ENCODE measurements at regions not wholly inside any gene's neighbourhood (a gene's known extent, or its start where the extent isn't known, plus 50 kb on each side); places are given as distances from the start of the nearest gene placed in this dataset.

- Histone ChIP-seq H3K4me3 (replicated peaks in 1 of 3; ENCODE audit: insufficient read depth in 1 of 3, low read depth in 2 of 3, low read length in 3 of 3) (no peak overlapping the region), H3K27ac (ENCODE audit: extremely low read length, insufficient read depth, low read length) (no peak overlapping the region), H3K9me3 (ENCODE audit: low read length) (no peaks in the 10 kb centered on the region), H3K4me1 (ENCODE audit: insufficient read depth, low read length) (no peaks in the 10 kb centered on the region), H3K79me2 (ENCODE audit: insufficient read depth, low read length) (no peaks in the 10 kb centered on the region), H3K4me2 (ENCODE audit: low read depth, low read length) (no peak overlapping the region), H3K27me3 (ENCODE audit: control insufficient read depth in 1 of 2, insufficient read depth in 2 of 2, low read length in 2 of 2) (no peaks in the 10 kb centered on the region), H2AFZ (ENCODE audit: low read length) (no peak overlapping the region), H3K9ac (ENCODE audit: insufficient read depth, low read depth, low read length) (no peak overlapping the region), H4K20me1 (ENCODE audit: insufficient read depth, low read length) (no peaks in the 10 kb centered on the region), H3K36me3 (replicated peaks in 1 of 2; ENCODE audit: control insufficient read depth in 1 of 2, insufficient read depth in 2 of 2, low read length in 2 of 2) (no peaks in the 10 kb centered on the region)
- FAIRE-seq (no peak), DNase-seq (ENCODE audit: low spot score) (no peak), ATAC-seq (no peak)
- no TSS peak for BruUV-seq (replicated peaks)
- CTCF ChIA-PET (ENCODE audit: low intra/inter-chr PET ratio, low total read pairs) = no interaction called here
- in situ Hi-C loops (cut with HindIII; ENCODE audit: extremely low pct_ligation_motif_present, low pct_unique_long_range_greater_than_20kb) = no loop called here
- no peak for TF ChIP-seq ZNF572 (CRISPR knock-in tag; IDR thresholded peaks at IDR 0.05)
- TF ChIP-seq, protein P1, sequence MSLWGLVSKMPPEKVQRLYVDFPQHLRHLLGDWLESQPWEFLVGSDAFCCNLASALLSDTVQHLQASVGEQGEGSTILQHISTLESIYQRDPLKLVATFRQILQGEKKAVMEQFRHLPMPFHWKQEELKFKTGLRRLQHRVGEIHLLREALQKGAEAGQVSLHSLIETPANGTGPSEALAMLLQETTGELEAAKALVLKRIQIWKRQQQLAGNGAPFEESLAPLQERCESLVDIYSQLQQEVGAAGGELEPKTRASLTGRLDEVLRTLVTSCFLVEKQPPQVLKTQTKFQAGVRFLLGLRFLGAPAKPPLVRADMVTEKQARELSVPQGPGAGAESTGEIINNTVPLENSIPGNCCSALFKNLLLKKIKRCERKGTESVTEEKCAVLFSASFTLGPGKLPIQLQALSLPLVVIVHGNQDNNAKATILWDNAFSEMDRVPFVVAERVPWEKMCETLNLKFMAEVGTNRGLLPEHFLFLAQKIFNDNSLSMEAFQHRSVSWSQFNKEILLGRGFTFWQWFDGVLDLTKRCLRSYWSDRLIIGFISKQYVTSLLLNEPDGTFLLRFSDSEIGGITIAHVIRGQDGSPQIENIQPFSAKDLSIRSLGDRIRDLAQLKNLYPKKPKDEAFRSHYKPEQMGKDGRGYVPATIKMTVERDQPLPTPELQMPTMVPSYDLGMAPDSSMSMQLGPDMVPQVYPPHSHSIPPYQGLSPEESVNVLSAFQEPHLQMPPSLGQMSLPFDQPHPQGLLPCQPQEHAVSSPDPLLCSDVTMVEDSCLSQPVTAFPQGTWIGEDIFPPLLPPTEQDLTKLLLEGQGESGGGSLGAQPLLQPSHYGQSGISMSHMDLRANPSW (CRISPR knock-in tag; IDR thresholded peaks at IDR 0.05; ENCODE audit: borderline replicate concordance) = no peak
- TF ChIP-seq, protein P2, sequence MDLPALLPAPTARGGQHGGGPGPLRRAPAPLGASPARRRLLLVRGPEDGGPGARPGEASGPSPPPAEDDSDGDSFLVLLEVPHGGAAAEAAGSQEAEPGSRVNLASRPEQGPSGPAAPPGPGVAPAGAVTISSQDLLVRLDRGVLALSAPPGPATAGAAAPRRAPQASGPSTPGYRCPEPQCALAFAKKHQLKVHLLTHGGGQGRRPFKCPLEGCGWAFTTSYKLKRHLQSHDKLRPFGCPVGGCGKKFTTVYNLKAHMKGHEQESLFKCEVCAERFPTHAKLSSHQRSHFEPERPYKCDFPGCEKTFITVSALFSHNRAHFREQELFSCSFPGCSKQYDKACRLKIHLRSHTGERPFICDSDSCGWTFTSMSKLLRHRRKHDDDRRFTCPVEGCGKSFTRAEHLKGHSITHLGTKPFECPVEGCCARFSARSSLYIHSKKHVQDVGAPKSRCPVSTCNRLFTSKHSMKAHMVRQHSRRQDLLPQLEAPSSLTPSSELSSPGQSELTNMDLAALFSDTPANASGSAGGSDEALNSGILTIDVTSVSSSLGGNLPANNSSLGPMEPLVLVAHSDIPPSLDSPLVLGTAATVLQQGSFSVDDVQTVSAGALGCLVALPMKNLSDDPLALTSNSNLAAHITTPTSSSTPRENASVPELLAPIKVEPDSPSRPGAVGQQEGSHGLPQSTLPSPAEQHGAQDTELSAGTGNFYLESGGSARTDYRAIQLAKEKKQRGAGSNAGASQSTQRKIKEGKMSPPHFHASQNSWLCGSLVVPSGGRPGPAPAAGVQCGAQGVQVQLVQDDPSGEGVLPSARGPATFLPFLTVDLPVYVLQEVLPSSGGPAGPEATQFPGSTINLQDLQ (CRISPR knock-in tag; IDR thresholded peaks at IDR 0.05) = no peak
- TF ChIP-seq, protein P3, sequence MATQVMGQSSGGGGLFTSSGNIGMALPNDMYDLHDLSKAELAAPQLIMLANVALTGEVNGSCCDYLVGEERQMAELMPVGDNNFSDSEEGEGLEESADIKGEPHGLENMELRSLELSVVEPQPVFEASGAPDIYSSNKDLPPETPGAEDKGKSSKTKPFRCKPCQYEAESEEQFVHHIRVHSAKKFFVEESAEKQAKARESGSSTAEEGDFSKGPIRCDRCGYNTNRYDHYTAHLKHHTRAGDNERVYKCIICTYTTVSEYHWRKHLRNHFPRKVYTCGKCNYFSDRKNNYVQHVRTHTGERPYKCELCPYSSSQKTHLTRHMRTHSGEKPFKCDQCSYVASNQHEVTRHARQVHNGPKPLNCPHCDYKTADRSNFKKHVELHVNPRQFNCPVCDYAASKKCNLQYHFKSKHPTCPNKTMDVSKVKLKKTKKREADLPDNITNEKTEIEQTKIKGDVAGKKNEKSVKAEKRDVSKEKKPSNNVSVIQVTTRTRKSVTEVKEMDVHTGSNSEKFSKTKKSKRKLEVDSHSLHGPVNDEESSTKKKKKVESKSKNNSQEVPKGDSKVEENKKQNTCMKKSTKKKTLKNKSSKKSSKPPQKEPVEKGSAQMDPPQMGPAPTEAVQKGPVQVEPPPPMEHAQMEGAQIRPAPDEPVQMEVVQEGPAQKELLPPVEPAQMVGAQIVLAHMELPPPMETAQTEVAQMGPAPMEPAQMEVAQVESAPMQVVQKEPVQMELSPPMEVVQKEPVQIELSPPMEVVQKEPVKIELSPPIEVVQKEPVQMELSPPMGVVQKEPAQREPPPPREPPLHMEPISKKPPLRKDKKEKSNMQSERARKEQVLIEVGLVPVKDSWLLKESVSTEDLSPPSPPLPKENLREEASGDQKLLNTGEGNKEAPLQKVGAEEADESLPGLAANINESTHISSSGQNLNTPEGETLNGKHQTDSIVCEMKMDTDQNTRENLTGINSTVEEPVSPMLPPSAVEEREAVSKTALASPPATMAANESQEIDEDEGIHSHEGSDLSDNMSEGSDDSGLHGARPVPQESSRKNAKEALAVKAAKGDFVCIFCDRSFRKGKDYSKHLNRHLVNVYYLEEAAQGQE (IDR thresholded peaks at IDR 0.05; ENCODE audit: borderline replicate concordance in 1 of 2, low read depth in 1 of 2, low read length in 2 of 2) = no peak
- no peak for TF ChIP-seq ZBTB3 (CRISPR knock-in tag; IDR thresholded peaks at IDR 0.05; ENCODE audit: borderline replicate concordance, low read depth)
- TF ChIP-seq WIZ (CRISPR knock-in tag; IDR thresholded peaks at IDR 0.05) = no peak
- TF ChIP-seq ZFP90 (CRISPR knock-in tag; IDR thresholded peaks at IDR 0.05; ENCODE audit: borderline replicate concordance) = no peak
- no peak for TF ChIP-seq HHEX (CRISPR knock-in tag; IDR thresholded peaks at IDR 0.05)
- 73% methylated on average over 6 of the region's 6 CpGs for WGBS (ENCODE audit: low lambda C conversion rate)
- POLR2A ChIA-PET = no interaction called here
- intact Hi-C loops (cut with micrococcal nuclease; ENCODE audit: unreplicated experiment) = no loop called here
Measured at GRCh38 chr4:13190093-13190721, 293.9 kb downstream of the RAB28 start.

All from HepG2 (cell line).